Lung microvascular endothelial cell (primary cell): ENCODE measurements at regions not wholly inside any gene's neighbourhood (a gene's known extent, or its start where the extent isn't known, plus 50 kb on each side); places are given as distances from the start of the nearest gene placed in this dataset.

Source experiments
- DNase-seq, 2 donors: peaks; one replicate each; pipeline versions ENCODE4 v3.0.0 to v3.0.0-alpha.2; 2010; ENCODE audit warnings: low read depth in 2 of 2

DNA sequence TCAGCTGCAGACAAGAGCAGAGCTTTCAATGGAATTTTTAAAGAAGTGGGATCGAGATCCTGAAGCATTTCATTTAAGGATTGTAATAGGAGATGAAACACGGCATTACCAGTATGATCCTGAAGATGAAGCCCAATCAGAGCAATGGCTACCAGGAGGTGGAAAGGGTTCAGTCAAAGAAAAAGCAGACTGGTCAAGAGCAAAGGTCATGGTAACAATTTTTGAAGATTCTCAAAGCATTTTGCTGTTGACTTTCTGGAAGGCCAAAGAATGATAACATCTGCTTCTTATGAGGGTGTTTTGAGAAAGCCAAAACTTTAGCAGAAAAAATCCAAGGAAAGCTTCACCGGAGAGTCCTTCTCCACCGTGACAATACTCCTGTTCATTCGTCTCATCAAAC lies 204.3 kb upstream of the EEA1 start:
- DNase-seq: no peak

GRCh38 chr12:93134175-93134890 lies 205.2 kb upstream of the EEA1 start:
- no peak for DNase-seq

DNA sequence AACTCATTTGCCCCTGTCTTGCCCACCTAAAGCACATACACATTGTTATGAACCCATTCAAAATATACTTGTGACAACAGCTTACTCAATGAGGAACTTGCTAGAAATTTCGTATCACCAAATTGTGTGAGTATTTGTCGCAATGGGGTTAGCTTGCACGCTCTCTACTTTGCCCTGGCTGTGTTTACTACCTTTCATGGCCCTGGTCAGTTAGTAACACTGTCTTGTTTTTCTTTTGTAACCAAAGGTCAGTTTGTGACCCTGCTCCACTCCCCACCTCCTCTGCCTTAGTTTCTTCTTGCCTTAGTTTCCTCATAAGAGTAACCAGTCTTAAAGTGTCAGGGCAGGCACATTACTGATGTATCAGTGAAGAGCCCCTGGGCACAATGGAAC lies 205.8 kb upstream of the EEA1 start:
- peak; percentile 14 to 16 for DNase-seq

- DNase-seq: peak; percentile 73 to 86
Measured at GRCh38 chr12:93135286-93136239, 206.5 kb upstream of the EEA1 start.

GRCh38 chr12:93136253-93137055 lies 207.4 kb upstream of the EEA1 start:
- no peak for DNase-seq

DNA sequence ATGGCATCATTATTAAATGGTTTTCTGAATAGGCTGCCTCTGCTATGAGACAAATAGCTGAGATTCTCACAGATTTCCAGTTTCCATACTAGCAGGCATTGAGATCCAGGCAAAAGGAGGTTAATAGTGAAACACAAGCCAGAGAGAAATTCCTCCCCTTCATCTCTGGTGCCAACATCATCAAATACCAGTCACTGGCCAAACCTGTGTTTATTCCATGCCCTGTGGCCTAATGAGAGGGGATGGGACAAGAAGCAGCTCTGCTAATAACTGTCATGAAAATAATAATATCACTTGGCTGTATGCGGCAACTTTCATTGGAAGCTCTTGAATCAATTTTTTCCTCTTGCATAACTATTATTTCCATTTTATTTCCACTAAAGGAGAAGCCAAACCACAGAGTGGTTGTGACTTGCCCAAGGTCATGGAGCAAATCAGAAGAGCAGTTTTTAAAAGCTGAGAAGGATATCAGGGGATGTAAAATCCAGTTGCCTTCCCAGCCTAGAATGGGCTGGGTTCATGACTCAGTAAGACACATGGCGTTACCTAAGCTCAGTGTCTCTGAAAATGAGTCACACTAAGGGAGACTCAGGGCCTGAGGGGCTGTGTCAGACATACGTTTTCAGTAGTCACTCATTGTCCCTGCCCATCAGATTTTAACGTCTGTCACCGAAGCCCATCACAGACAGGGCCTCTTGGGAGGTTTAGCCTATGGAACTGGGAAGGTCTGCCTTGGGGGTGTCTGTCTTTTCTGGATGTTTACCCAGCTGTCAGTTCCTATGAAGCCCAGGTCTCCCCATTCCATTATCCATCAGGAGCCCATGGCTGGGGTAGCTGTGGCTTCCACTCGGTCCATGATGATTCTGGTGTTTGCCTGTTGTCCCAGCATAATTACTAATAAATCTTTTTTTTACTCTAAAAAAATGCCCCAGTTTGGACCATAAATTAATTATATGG lies 208.8 kb upstream of the EEA1 start:
- peak; percentile 38 to 78 for DNase-seq

DNA sequence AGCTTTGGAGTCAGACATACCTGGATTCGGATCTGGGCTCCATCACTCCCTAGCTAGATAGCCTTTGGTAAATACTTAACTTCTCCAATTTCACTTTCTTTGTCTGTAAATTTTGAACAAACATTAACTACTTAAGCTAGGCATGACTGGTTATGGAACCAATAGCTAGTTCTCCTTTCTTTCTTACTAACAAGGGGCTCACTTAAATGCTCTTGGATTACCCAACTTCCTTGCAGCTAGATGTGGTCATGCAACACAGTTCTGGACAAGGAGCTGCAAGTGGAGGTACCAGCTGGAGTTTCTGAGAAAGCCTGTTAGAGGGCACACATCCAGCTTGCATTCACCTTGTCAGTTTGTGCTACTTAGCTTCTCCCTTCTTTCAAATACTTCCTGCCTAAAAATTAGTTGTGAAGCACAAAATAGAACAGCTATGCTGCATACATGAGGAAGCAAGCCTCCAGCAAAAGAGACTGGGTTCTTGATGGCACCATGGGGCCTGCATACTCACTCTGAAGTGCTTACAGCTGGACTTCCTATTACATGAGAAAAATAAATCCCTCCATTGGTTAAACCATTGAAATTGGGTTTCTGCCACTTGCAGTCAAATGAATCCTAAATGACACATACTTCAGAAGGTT lies 210.1 kb upstream of the EEA1 start:
- no peak for DNase-seq

GRCh38 chr12:93140325-93140724 lies 211.2 kb upstream of the EEA1 start:
- DNase-seq: no peak

GRCh38 chr12:93140801-93141200 lies 211.7 kb upstream of the EEA1 start:
- DNase-seq: no peak

DNA sequence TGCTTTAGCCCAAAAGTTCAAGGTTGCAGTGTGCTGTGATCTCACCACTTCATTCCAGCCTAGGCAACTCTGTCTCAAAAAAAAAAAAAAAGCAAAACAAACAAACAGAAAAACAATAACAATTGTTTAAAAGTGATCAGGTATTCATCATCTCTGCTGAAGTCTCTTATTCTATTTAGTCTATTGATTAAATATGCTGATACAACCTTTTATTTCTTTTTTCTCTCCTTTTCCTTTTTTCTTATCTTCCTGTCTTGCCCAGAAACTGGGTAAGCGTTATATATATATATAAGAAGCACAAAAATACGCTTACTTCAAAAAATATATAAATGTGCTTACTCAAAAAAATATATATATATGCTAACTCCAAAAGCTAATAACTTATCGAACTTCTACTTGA lies 213.8 kb upstream of the EEA1 start:
- DNase-seq: no peak

GRCh38 chr12:93144109-93144508 lies 215.0 kb upstream of the EEA1 start:
- DNase-seq: no peak

DNA sequence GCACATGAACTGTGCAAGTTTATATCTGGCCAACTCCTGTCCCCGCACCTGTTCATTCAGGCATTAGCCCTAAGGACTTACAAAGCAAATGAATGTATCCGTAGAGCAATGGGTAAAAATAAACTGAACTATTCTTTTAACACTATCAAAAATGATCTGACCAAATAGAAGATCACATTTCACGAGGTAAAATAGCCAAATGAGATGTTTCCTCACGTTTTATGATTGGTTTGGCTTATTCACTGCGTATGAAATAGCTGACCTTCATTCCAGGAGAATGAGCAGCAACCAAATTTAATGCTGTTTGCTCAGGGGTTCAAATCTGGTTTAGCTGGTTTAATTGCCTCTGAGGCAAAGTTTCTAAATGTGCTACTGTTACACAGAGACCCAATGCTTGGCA lies 216.0 kb upstream of the EEA1 start:
- DNase-seq: no peak

- DNase-seq: peak; percentile 13 to 46
Measured at GRCh38 chr12:93146263-93146939, 217.3 kb upstream of the EEA1 start.

GRCh38 chr12:93146970-93147369 lies 217.9 kb upstream of the EEA1 start:
- DNase-seq: no peak

DNA sequence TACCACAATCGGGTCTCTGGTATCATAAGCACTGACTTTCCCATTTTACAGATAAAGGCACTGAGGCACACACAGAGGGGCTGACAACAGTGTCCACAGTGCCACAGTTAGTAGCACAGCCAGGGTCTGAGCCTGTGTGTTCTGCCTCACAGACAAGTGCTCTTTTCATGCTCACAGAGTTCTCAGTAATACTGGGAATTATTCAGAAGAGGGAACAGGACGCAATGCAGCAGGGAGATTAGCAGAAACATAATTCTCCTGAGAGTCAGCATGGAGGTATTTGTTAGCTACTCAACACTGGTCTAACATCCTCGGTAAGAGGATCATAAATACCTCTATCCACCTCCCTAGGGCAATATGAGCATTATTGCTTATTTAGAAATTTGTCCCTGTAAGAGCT lies 219.3 kb upstream of the EEA1 start:
- DNase-seq: no peak

GRCh38 chr12:93149229-93149628 lies 220.1 kb upstream of the EEA1 start:
- DNase-seq: no peak

DNA sequence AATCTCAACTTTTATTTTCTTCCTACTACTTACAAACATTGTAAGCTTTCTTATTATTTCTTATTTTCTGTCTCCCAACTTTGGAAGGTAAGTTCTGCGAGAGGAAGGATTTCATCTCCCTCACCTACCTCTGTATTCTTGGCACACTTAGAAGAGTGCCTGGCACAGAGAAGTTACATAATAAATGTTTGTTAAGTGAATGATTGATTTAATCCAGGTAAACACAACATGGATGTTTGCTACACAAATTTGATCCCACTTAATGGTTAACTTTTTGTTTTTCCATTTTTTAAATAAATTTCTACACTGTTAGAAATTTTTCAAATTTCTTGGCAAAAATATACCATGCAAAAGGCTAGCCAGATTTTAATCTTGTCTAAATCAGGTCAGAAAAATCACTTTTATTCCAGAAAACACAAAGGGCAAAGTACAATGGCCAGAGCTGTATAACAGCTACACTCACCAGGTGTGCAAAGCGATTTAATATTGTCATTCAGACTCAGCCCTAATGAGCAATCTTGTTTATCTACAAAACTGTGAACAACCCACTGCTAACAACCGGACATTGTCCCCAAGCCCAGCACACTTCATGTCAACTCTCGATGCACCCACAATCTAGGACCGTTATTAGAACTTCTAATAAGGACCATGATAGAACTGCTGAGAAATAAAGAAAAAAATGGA lies 222.1 kb upstream of the EEA1 start:
- no peak for DNase-seq

- DNase-seq: no peak
Measured at GRCh38 chr12:93152617-93153016, 223.5 kb upstream of the EEA1 start.

- peak in 1 of 2 donors; percentile 31 for DNase-seq
Measured at GRCh38 chr12:93153321-93153720, 224.2 kb upstream of the EEA1 start.
